Gastroesophageal sphincter (tissue), 3 donors: ENCODE measurements at regions not wholly inside any gene's neighbourhood (a gene's known extent, or its start where the extent isn't known, plus 50 kb on each side); places are given as distances from the start of the nearest gene placed in this dataset.

Source experiments
- CTCF ChIP-seq, 4 experiments: fragments of 200-600 bp in 2 of 4; fragments of 450-650 bp in 2 of 4; sonication (generic) in 1 of 4; IDR thresholded peaks; one replicate each; pipeline ENCODE4 v1.5.1; 2017 to 2019; ENCODE audit warnings: antibody characterized with exemption in 4 of 4, mild to moderate bottlenecking in 2 of 4, moderate library complexity in 2 of 4
- POLR2A ChIP-seq, 2 donors: fragments of 450-650 bp; IDR thresholded peaks; one replicate each; pipeline ENCODE4 v1.6.1; 2017; ENCODE audit warnings: antibody characterized with exemption in 2 of 2, mild to moderate bottlenecking in 2 of 2, moderate library complexity in 1 of 2
- POLR2AphosphoS5 ChIP-seq: sonication (generic); formaldehyde crosslinking; IDR thresholded peaks from one replicate; pipeline ENCODE4 v1.6.1; 2017; ENCODE audit warnings: antibody characterized with exemption

- no peak for TF ChIP-seq POLR2A (IDR thresholded peaks at IDR 0.05)
- no peak for TF ChIP-seq POLR2AphosphoS5
- no peak for TF ChIP-seq CTCF (IDR thresholded peaks at IDR 0.05)
Observed at GRCh38 chrX:95350774-95351488, 1333.7 kb upstream of the DIAPH2 start.
